Panc1 (cell line): ENCODE measurements at regions not wholly inside any gene's neighbourhood (a gene's known extent, or its start where the extent isn't known, plus 50 kb on each side); places are given as distances from the start of the nearest gene placed in this dataset.

Experiments used
- ATAC-seq: fragments of 200-7000 bp; cut with Tn5 transposase; 2 replicates; pipeline ENCODE4 v1.9.1; 2020; ENCODE audit warnings: mild to moderate bottlenecking, moderate library complexity
- BruUV-seq: library from RNA; stranded (reverse); fragments of 400-500 nt; replicated peaks from 2 replicates; lab custom pipeline; 2021; lab: Mats Ljungman, UMichigan
- CTCF ChIA-PET: fragments of 300-600 bp; sonication (Branson Sonifier 250); formaldehyde crosslinking; loops from one replicate; lab custom pipeline; 2022; ENCODE audit warnings: antibody characterized with exemption; lab: Charles Lee
- POLR2A ChIA-PET: fragments of 300-600 bp; sonication (Branson Sonifier 250); formaldehyde crosslinking; loops from one replicate; lab custom pipeline; 2022; ENCODE audit warnings: antibody characterized with exemption; lab: Charles Lee
- DNase-seq: peaks from one replicate; pipeline ENCODE4 v3.0.0-alpha.2; 2010; ENCODE audit warnings: low read depth, low spot score
- H3K27ac ChIP-seq: 2 replicates; pipeline ENCODE4 v1.5.1; 2011; ENCODE audit warnings: mild to moderate bottlenecking, low read length, inconsistent platforms
- H3K27me3 ChIP-seq: fragments of 200-500 bp; sonication (Bioruptor generic); 2 replicates; pipeline ENCODE4 v1.6.0; 2014; ENCODE audit warnings: low read length, inconsistent platforms; ENCODE audit not compliant: control insufficient read depth, insufficient read depth
- H3K36me3 ChIP-seq: fragments of 200-500 bp; sonication (Bioruptor generic); 2 replicates; pipeline ENCODE4 v1.5.1; 2014; ENCODE audit warnings: inconsistent platforms, mild to moderate bottlenecking, low read length, moderate library complexity; ENCODE audit not compliant: control insufficient read depth, insufficient read depth
- H3K4me1 ChIP-seq: 2 replicates; pipeline ENCODE4 v1.5.1; 2011; ENCODE audit warnings: inconsistent platforms, mild to moderate bottlenecking, low read length, moderate library complexity; ENCODE audit not compliant: control insufficient read depth, insufficient read depth
- H3K4me3 ChIP-seq, 2 experiments: 2 replicates each; pipeline ENCODE4 v1.5.1; 2011 to 2012; ENCODE audit warnings: low read depth in 2 of 2, low read length in 2 of 2, mild to moderate bottlenecking in 2 of 2, inconsistent platforms in 1 of 2, moderate library complexity in 1 of 2
- H3K9me3 ChIP-seq: fragments of 200-500 bp; sonication (Bioruptor generic); 2 replicates; pipeline ENCODE4 v1.5.1; 2014; ENCODE audit warnings: low read depth, mild to moderate bottlenecking, inconsistent platforms, low read length, moderate library complexity; ENCODE audit not compliant: control insufficient read depth, insufficient read depth
- CTCF ChIP-seq: fragments of 450-650 bp; IDR thresholded peaks from 2 replicates; pipeline ENCODE4 v1.5.1; 2017; ENCODE audit warnings: mild to moderate bottlenecking
- POLR2AphosphoS5 ChIP-seq: IDR thresholded peaks from 2 replicates; pipeline ENCODE4 v1.6.1; 2012; ENCODE audit warnings: mild to moderate bottlenecking, low read depth, low read length, moderate library complexity
- REST ChIP-seq, 2 experiments: IDR thresholded peaks; 2 replicates each; pipeline ENCODE4 v1.6.1; 2011 to 2012; ENCODE audit warnings: low read depth in 2 of 2, control low read depth in 1 of 2, low read length in 1 of 2, mild to moderate bottlenecking in 1 of 2, moderate library complexity in 1 of 2; ENCODE audit not compliant: insufficient read depth in 1 of 2
- SIN3A ChIP-seq: IDR thresholded peaks from 2 replicates; pipeline ENCODE4 v1.6.1; 2012; ENCODE audit warnings: low read depth, mild to moderate bottlenecking, low read length, moderate library complexity, borderline replicate concordance; ENCODE audit not compliant: insufficient read depth
- TCF7L2 ChIP-seq: IDR thresholded peaks from 2 replicates; pipeline ENCODE4 v1.6.1; 2011; ENCODE audit warnings: mild to moderate bottlenecking, low read depth, low read length, inconsistent platforms
- in situ Hi-C: cut with HindIII; loops from 2 replicates; pipeline ENCODE4 v1.10.0; 2016; ENCODE audit warnings: low sequenced_read_pairs, low pct_unique_long_range_greater_than_20kb
- intact Hi-C: fragments of 100-400 bp; cut with micrococcal nuclease; formaldehyde crosslinking; loops from one replicate; pipeline ENCODE4 v1.10.0; 2022; ENCODE audit not compliant: unreplicated experiment

- CTCF ChIA-PET, result no interaction called here
- POLR2A ChIA-PET, result no interaction called here
- TF ChIP-seq POLR2AphosphoS5, result no peak
- no peak for TF ChIP-seq SIN3A
- no peak for TF ChIP-seq REST (IDR thresholded peaks at IDR 0.05; ENCODE audit: insufficient read depth in 1 of 2, low read depth in 2 of 2, low read length in 1 of 2)
- no peak for TF ChIP-seq CTCF
- no peak for TF ChIP-seq TCF7L2
- no peaks in the 10 kb centered on the region for H3K9me3 ChIP-seq
- intact Hi-C loops (no loop called here), in situ Hi-C loops (no loop called here)
- BruUV-seq, result no TSS peak
- no peak overlapping the region for H3K4me3 ChIP-seq
- no peak overlapping the region for H3K27ac ChIP-seq
- no peak for ATAC-seq
- no peaks in the 10 kb centered on the region for H3K36me3 ChIP-seq
- no peak for DNase-seq
- H3K4me1 ChIP-seq, result no peaks in the 10 kb centered on the region
- no peaks in the 10 kb centered on the region for H3K27me3 ChIP-seq
Observed at GRCh38 chr5:118258223-118258622, 730.1 kb downstream of the DTWD2 start.

DNA sequence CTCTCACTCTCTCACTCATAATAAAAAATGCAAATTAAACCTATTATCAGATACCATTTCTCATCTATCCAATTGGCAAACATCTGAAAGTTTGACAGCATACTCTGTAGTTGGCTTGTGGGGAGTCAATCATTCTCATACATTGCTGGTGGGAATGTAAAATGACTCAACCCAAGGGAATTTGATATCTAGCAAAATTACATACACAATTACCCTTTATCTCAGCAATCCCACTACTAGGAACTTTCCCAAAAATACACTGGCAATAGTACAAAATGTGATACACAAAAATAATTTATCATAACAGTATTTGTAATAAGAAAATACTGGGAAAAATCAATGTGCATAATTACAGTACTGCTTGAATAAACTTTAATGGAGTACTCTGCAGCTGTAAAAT lies 731.3 kb downstream of the DTWD2 start:
- Histone ChIP-seq H3K27ac (no peak overlapping the region), H3K4me3 (no peak overlapping the region), H3K4me1 (no peaks in the 10 kb centered on the region), H3K27me3 (no peaks in the 10 kb centered on the region), H3K9me3 (no peaks in the 10 kb centered on the region), H3K36me3 (no peaks in the 10 kb centered on the region)
- ATAC-seq (no peak), DNase-seq (no peak)
- CTCF ChIA-PET, result no interaction called here
- TF ChIP-seq CTCF, result no peak
- no peak for TF ChIP-seq REST (IDR thresholded peaks at IDR 0.05; ENCODE audit: insufficient read depth in 1 of 2, low read depth in 2 of 2, low read length in 1 of 2)
- no peak for TF ChIP-seq TCF7L2
- TF ChIP-seq POLR2AphosphoS5, result no peak
- no peak for TF ChIP-seq SIN3A
- POLR2A ChIA-PET, result no interaction called here
- intact Hi-C loops, result no loop called here
- in situ Hi-C loops, result no loop called here
- no TSS peak for BruUV-seq
